Fibroblast of lung (primary cell): ENCODE measurements at regions not wholly inside any gene's neighbourhood (a gene's known extent, or its start where the extent isn't known, plus 50 kb on each side); places are given as distances from the start of the nearest gene placed in this dataset.

Experiments used
- DNase-seq, 2 donors: peaks; one replicate each; pipeline versions ENCODE4 v3.0.0 to v3.0.0-alpha.2; 2010; ENCODE audit warnings: low read depth in 2 of 2
- H2AFZ ChIP-seq: 2 replicates; pipeline ENCODE4 v1.5.1; 2012; ENCODE audit warnings: low read length, control low read depth, inconsistent platforms
- H3K27ac ChIP-seq: 2 replicates; pipeline ENCODE4 v1.5.1; 2011; ENCODE audit warnings: low read length, control low read depth; ENCODE audit not compliant: insufficient read depth
- H3K27me3 ChIP-seq: 2 replicates; pipeline ENCODE4 v1.5.1; 2011; ENCODE audit warnings: mild to moderate bottlenecking, low read length; ENCODE audit not compliant: control insufficient read depth, insufficient read depth
- H3K36me3 ChIP-seq: 2 replicates; pipeline ENCODE4 v1.5.1; 2011; ENCODE audit warnings: low read length; ENCODE audit not compliant: control insufficient read depth, insufficient read depth
- H3K4me1 ChIP-seq: 2 replicates; pipeline ENCODE4 v1.5.1; 2011; ENCODE audit warnings: low read length; ENCODE audit not compliant: control insufficient read depth, insufficient read depth; ENCODE audit errors: extremely low read depth
- H3K4me2 ChIP-seq: 2 replicates; pipeline ENCODE4 v1.5.1; 2011; ENCODE audit warnings: low read length, control low read depth; ENCODE audit not compliant: insufficient read depth; ENCODE audit errors: extremely low read depth
- H3K4me3 ChIP-seq, 4 experiments: fragments of 200-600 bp in 1 of 4; sonication (generic) in 1 of 4; replicated peaks in 1 of 4; 2 replicates each; pipeline ENCODE4 v1.5.1; 2011 to 2016; ENCODE audit warnings: low read length in 4 of 4, low read depth in 3 of 4, mild to moderate bottlenecking in 3 of 4, control low read depth in 2 of 4, inconsistent platforms in 1 of 4, mixed read lengths in 1 of 4; ENCODE audit not compliant: insufficient read depth in 1 of 4; ENCODE audit errors: control extremely low read depth in 1 of 4
- H3K79me2 ChIP-seq: 2 replicates; pipeline ENCODE4 v1.5.1; 2012; ENCODE audit warnings: mild to moderate bottlenecking, low read length, inconsistent platforms; ENCODE audit not compliant: control insufficient read depth, insufficient read depth
- H3K9ac ChIP-seq: 2 replicates; pipeline ENCODE4 v1.5.1; 2011; ENCODE audit warnings: mild to moderate bottlenecking, low read length, control low read depth; ENCODE audit not compliant: insufficient read depth
- H3K9me3 ChIP-seq: 2 replicates; pipeline ENCODE4 v1.5.1; 2012; ENCODE audit warnings: low read depth, low read length; ENCODE audit not compliant: control insufficient read depth, insufficient read depth
- H4K20me1 ChIP-seq: 2 replicates; pipeline ENCODE4 v1.5.1; 2011; ENCODE audit warnings: low read length; ENCODE audit not compliant: control insufficient read depth, insufficient read depth; ENCODE audit errors: extremely low read depth
- EZH2 ChIP-seq: IDR thresholded peaks from 2 replicates; pipeline ENCODE4 v1.5.1; 2012; ENCODE audit warnings: low read length, control low read depth, mild to moderate bottlenecking; ENCODE audit errors: missing control alignments
- TF ChIP-seq, protein P1 (sequence below), 2 donors: IDR thresholded peaks in 1 of 2; conservative IDR thresholded peaks in 1 of 2; 1 replicate in 1 of 2; 2 replicates in 1 of 2; pipeline ENCODE4 v1.5.1; 2011 to 2012; ENCODE audit warnings: low read length in 2 of 2, control low read depth in 1 of 2, inconsistent platforms in 1 of 2, low read depth in 1 of 2, mild to moderate bottlenecking in 1 of 2

DNA sequence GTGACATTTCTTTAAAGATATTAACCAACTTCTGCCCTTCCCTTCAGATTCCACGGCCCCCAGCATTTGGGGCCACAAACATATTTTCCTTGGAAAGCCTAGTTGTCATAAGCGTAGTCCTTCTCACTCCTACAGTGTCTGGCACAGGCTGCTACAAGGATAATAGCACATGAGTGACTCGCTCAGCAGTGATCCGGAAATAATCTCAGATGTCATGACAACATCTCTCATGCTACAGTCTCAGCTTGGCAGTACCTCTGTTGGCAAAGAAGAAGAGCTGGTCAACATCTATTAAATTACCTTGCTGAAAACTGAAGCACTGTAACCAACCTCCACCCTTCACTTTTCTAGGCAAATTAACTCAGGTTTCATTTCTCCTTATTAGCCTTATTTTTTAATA lies 351.7 kb downstream of the RAD51AP2 start:
- Histone ChIP-seq H3K4me2 (no peak overlapping the region), H3K9ac (no peak overlapping the region), H3K79me2 (no peaks in the 10 kb centered on the region), H2AFZ (no peak overlapping the region), H3K27me3 (no peaks in the 10 kb centered on the region), H3K4me3 (no peak overlapping the region), H3K4me1 (no peaks in the 10 kb centered on the region), H3K27ac (no peak overlapping the region), H4K20me1 (no peaks in the 10 kb centered on the region), H3K36me3 (no peaks in the 10 kb centered on the region), H3K9me3 (no peaks in the 10 kb centered on the region)
- TF ChIP-seq, protein P1, sequence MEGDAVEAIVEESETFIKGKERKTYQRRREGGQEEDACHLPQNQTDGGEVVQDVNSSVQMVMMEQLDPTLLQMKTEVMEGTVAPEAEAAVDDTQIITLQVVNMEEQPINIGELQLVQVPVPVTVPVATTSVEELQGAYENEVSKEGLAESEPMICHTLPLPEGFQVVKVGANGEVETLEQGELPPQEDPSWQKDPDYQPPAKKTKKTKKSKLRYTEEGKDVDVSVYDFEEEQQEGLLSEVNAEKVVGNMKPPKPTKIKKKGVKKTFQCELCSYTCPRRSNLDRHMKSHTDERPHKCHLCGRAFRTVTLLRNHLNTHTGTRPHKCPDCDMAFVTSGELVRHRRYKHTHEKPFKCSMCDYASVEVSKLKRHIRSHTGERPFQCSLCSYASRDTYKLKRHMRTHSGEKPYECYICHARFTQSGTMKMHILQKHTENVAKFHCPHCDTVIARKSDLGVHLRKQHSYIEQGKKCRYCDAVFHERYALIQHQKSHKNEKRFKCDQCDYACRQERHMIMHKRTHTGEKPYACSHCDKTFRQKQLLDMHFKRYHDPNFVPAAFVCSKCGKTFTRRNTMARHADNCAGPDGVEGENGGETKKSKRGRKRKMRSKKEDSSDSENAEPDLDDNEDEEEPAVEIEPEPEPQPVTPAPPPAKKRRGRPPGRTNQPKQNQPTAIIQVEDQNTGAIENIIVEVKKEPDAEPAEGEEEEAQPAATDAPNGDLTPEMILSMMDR (conservative IDR thresholded peaks at IDR 0.05 in 1 of 2, IDR thresholded peaks at IDR 0.05 in 1 of 2; ENCODE audit: low read depth in 1 of 2, low read length in 2 of 2): no peak
- TF ChIP-seq EZH2: no peak
- DNase-seq: peak; percentile 17 to 68

DNA sequence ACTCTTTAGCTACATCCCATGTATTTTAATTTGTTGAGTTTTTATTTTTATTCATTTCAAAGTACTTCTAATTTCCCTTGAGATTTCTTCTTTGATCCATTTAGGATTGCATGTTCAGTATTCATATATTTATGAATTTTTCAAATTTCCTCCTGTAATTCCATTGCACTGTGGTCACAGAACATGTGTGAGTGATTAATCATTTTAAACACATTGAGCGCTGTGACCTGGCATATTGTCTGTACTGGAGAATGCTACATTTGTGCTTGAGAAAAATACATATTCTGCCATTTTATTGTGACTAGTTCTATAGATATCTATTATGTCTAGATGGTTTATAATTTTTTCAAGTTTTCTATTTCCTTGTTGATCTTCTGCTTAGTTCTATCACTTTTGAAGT lies 353.7 kb downstream of the RAD51AP2 start:
- no peaks in the 10 kb centered on the region for H3K27me3 ChIP-seq
- H3K79me2 ChIP-seq: no peaks in the 10 kb centered on the region
- no peak overlapping the region for H3K27ac ChIP-seq
- no peak overlapping the region for H3K4me2 ChIP-seq
- no peak overlapping the region for H2AFZ ChIP-seq
- no peaks in the 10 kb centered on the region for H3K4me1 ChIP-seq
- no peaks in the 10 kb centered on the region for H3K9me3 ChIP-seq
- no peak overlapping the region for H3K4me3 ChIP-seq
- no peaks in the 10 kb centered on the region for H4K20me1 ChIP-seq
- no peak for TF ChIP-seq EZH2
- TF ChIP-seq, protein P1 (conservative IDR thresholded peaks at IDR 0.05 in 1 of 2, IDR thresholded peaks at IDR 0.05 in 1 of 2; ENCODE audit: low read depth in 1 of 2, low read length in 2 of 2): no peak
- DNase-seq: peak in 1 of 2 donors; percentile 58
- no peak overlapping the region for H3K9ac ChIP-seq
- no peaks in the 10 kb centered on the region for H3K36me3 ChIP-seq

DNA sequence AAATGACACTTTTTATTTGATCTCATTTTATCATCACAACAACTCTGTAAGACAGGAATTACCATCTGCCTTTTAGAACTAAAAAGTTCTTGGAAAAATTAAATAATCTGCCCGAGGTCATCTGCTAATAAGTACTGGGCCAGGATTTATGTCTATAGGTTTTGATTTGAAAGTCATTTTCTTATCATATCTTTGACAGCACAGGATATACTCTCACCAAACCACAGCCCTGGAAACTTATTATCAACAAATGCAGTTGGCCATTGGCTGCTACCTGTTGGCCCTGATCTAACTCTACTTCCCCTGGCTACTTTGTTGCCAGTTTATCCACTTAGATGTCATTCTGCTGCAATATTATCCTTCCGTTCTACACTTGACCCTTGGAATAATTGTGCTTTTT lies 354.6 kb downstream of the RAD51AP2 start:
- no peak overlapping the region for H3K4me3 ChIP-seq
- no peak overlapping the region for H3K9ac ChIP-seq
- no peak overlapping the region for H2AFZ ChIP-seq
- no peaks in the 10 kb centered on the region for H3K9me3 ChIP-seq
- H3K79me2 ChIP-seq: no peaks in the 10 kb centered on the region
- no peaks in the 10 kb centered on the region for H4K20me1 ChIP-seq
- H3K27ac ChIP-seq: no peak overlapping the region
- no peaks in the 10 kb centered on the region for H3K27me3 ChIP-seq
- no peak overlapping the region for H3K4me2 ChIP-seq
- no peak for DNase-seq
- H3K36me3 ChIP-seq: no peaks in the 10 kb centered on the region
- no peak for TF ChIP-seq EZH2
- TF ChIP-seq, protein P1 (conservative IDR thresholded peaks at IDR 0.05 in 1 of 2, IDR thresholded peaks at IDR 0.05 in 1 of 2; ENCODE audit: low read depth in 1 of 2, low read length in 2 of 2): no peak
- H3K4me1 ChIP-seq: no peaks in the 10 kb centered on the region
